H1 (cell line): ENCODE measurements at regions not wholly inside any gene's neighbourhood (a gene's known extent, or its start where the extent isn't known, plus 50 kb on each side); places are given as distances from the start of the nearest gene placed in this dataset.

Experiments
- CTCF ChIA-PET: fragments of 300-600 bp; sonication (Branson Sonifier 250); formaldehyde crosslinking; loops from one replicate; lab custom pipeline; 2021; ENCODE audit not compliant: partially characterized antibody; lab: Charles Lee
- POLR2A ChIA-PET: fragments of 300-600 bp; sonication (Branson Sonifier 250); formaldehyde crosslinking; loops from one replicate; lab custom pipeline; 2021; ENCODE audit warnings: inconsistent platforms; ENCODE audit not compliant: partially characterized antibody; lab: Charles Lee
- DNase-seq, 2 experiments: peaks; one replicate each; pipeline versions ENCODE4 v3.0.0 to v3.0.0-alpha.2; 2010 to 2022; ENCODE audit warnings: low spot score in 2 of 2, low read depth in 1 of 2, mixed read lengths in 1 of 2
- FAIRE-seq: peaks from 2 replicates; lab custom pipeline; 2011; peaks lifted over from hg19 to GRCh38; lab: Jason Lieb, UNC
- H2AFZ ChIP-seq: 2 replicates; pipeline ENCODE4 v1.8.1; 2012; ENCODE audit warnings: low read length, inconsistent platforms
- H2AK5ac ChIP-seq: 2 replicates; pipeline ENCODE4 v1.6.1; 2013; ENCODE audit warnings: low read depth, low read length
- H2BK120ac ChIP-seq: replicated peaks from 2 replicates; pipeline ENCODE3; 2013; ENCODE audit warnings: low read depth, low read length, inconsistent platforms
- H2BK12ac ChIP-seq: 2 replicates; pipeline ENCODE4 v1.6.1; 2013; ENCODE audit warnings: low read depth, low read length
- H2BK15ac ChIP-seq: 2 replicates; pipeline ENCODE4 v1.6.1; 2013; ENCODE audit warnings: low read length
- H2BK20ac ChIP-seq: 2 replicates; pipeline ENCODE4 v1.6.1; 2013; ENCODE audit warnings: low read length
- H2BK5ac ChIP-seq: 2 replicates; pipeline ENCODE4 v1.6.1; 2013; ENCODE audit warnings: low read depth, low read length
- H3K14ac ChIP-seq: 2 replicates; pipeline ENCODE4 v1.6.1; 2013; ENCODE audit warnings: inconsistent platforms; ENCODE audit not compliant: insufficient read length
- H3K18ac ChIP-seq: 2 replicates; pipeline ENCODE4 v1.6.1; 2013; ENCODE audit warnings: low read length; ENCODE audit errors: extremely low read depth
- H3K23ac ChIP-seq: 2 replicates; pipeline ENCODE4 v1.6.1; 2013; ENCODE audit warnings: inconsistent platforms; ENCODE audit not compliant: insufficient read length
- H3K23me2 ChIP-seq: 2 replicates; pipeline ENCODE4 v1.6.1; 2013; ENCODE audit warnings: low read depth, low read length
- H3K27ac ChIP-seq: 2 replicates; pipeline ENCODE4 v1.6.1; 2011; ENCODE audit warnings: low read depth, low read length, inconsistent platforms
- H3K27me3 ChIP-seq, 4 experiments: replicated peaks in 1 of 4; 1 replicate in 1 of 4; 2 replicates in 3 of 4; pipeline versions ENCODE4 v1.6.1 to v1.8.1; 2011 to 2013; ENCODE audit warnings: low read length in 3 of 4, mild to moderate bottlenecking in 3 of 4, inconsistent platforms in 2 of 4, mixed read lengths in 2 of 4, moderate library complexity in 1 of 4; ENCODE audit not compliant: control insufficient read depth in 3 of 4, insufficient read depth in 3 of 4; ENCODE audit errors: extremely low read depth in 1 of 4
- H3K36me3 ChIP-seq, 4 experiments: 2 replicates each; pipeline versions ENCODE4 v1.6.1 to v1.8.1; 2011 to 2013; ENCODE audit warnings: mild to moderate bottlenecking in 4 of 4, low read length in 3 of 4, moderate library complexity in 2 of 4, control low read depth in 1 of 4, inconsistent platforms in 1 of 4; ENCODE audit not compliant: insufficient read depth in 4 of 4, control insufficient read depth in 2 of 4
- H3K4ac ChIP-seq: replicated peaks from 2 replicates; pipeline ENCODE3; 2013; ENCODE audit warnings: low read length, low read depth, mixed read lengths, inconsistent platforms; ENCODE audit not compliant: insufficient read length
- H3K4me1 ChIP-seq, 4 experiments: replicated peaks in 1 of 4; 1 replicate in 1 of 4; 2 replicates in 3 of 4; pipeline versions ENCODE4 v1.6.1 to v1.8.1; 2011 to 2013; ENCODE audit warnings: low read length in 3 of 4, inconsistent platforms in 2 of 4, mixed read lengths in 1 of 4; ENCODE audit not compliant: insufficient read depth in 4 of 4, control insufficient read depth in 3 of 4
- H3K4me2 ChIP-seq, 2 experiments: 2 replicates each; pipeline versions ENCODE4 v1.6.1 to v1.8.1; 2011 to 2013; ENCODE audit warnings: low read depth in 2 of 2, low read length in 2 of 2, control low read depth in 1 of 2, inconsistent platforms in 1 of 2, mild to moderate bottlenecking in 1 of 2; ENCODE audit not compliant: insufficient read depth in 1 of 2
- H3K4me3 ChIP-seq, 4 experiments: fragments of 200-600, 300-600 bp in 1 of 4; sonication (generic), shearing (Covaris generic), sonication (Bioruptor Twin) in 1 of 4; 2 replicates each; pipeline versions ENCODE4 v1.5.1 to v1.8.1; 2011 to 2016; ENCODE audit warnings: low read length in 4 of 4, low read depth in 3 of 4, control low read depth in 2 of 4, inconsistent platforms in 2 of 4, mild to moderate bottlenecking in 2 of 4, mixed read lengths in 1 of 4, moderate library complexity in 1 of 4; ENCODE audit not compliant: insufficient read depth in 2 of 4; ENCODE audit errors: extremely low read depth in 1 of 4
- H3K56ac ChIP-seq: replicated peaks from 2 replicates; pipeline ENCODE3; 2013; ENCODE audit warnings: low read depth, mild to moderate bottlenecking, mixed read lengths, low read length, inconsistent platforms; ENCODE audit not compliant: insufficient read length
- H3K79me1 ChIP-seq: 2 replicates; pipeline ENCODE4 v1.6.1; 2013; ENCODE audit warnings: low read depth, low read length, control low read depth
- H3K79me2 ChIP-seq, 2 experiments: 2 replicates each; pipeline versions ENCODE4 v1.6.1 to v1.8.1; 2012 to 2013; ENCODE audit warnings: low read length in 2 of 2, mild to moderate bottlenecking in 2 of 2, inconsistent platforms in 1 of 2; ENCODE audit not compliant: insufficient read depth in 2 of 2, control insufficient read depth in 1 of 2
- H3K9ac ChIP-seq, 4 experiments: replicated peaks in 1 of 4; 1 replicate in 1 of 4; 2 replicates in 3 of 4; pipeline versions ENCODE4 v1.6.1 to v1.8.1; 2011 to 2013; ENCODE audit warnings: low read depth in 3 of 4, low read length in 3 of 4, control low read depth in 2 of 4, mild to moderate bottlenecking in 2 of 4, moderate library complexity in 2 of 4, inconsistent platforms in 1 of 4; ENCODE audit errors: extremely low read depth in 1 of 4
- H3K9me3 ChIP-seq, 2 experiments: 2 replicates each; pipeline versions ENCODE4 v1.6.1 to v1.8.1; 2012 to 2013; ENCODE audit warnings: mild to moderate bottlenecking in 2 of 2, moderate library complexity in 2 of 2, control low read depth in 1 of 2, inconsistent platforms in 1 of 2, low read depth in 1 of 2, low read length in 1 of 2, mixed read lengths in 1 of 2; ENCODE audit not compliant: insufficient read depth in 2 of 2
- H4K20me1 ChIP-seq, 2 experiments: replicated peaks in 1 of 2; 2 replicates each; pipeline versions ENCODE3 to v1.8.1; 2011 to 2013; ENCODE audit warnings: inconsistent platforms in 2 of 2, low read length in 2 of 2, mild to moderate bottlenecking in 1 of 2; ENCODE audit not compliant: insufficient read depth in 2 of 2, control insufficient read depth in 1 of 2
- H4K5ac ChIP-seq: 2 replicates; pipeline ENCODE4 v1.6.1; 2013; ENCODE audit warnings: low read length, low read depth, mixed read lengths, inconsistent platforms; ENCODE audit not compliant: insufficient read length
- H4K8ac ChIP-seq: 2 replicates; pipeline ENCODE4 v1.8.0; 2013; ENCODE audit warnings: mild to moderate bottlenecking, moderate library complexity, low read length, inconsistent platforms; ENCODE audit not compliant: insufficient read depth; ENCODE audit errors: extremely low read depth
- H4K91ac ChIP-seq: replicated peaks from 2 replicates; pipeline ENCODE3; 2013; ENCODE audit warnings: low read length, mixed read lengths, inconsistent platforms; ENCODE audit not compliant: insufficient read length
- ATF3 ChIP-seq: IDR thresholded peaks from 2 replicates; pipeline ENCODE4 v1.6.1; 2011; ENCODE audit warnings: low read depth, mild to moderate bottlenecking, low read length; ENCODE audit not compliant: insufficient read depth
- CTBP2 ChIP-seq: IDR thresholded peaks from 2 replicates; pipeline ENCODE4 v1.7.0; 2011; ENCODE audit warnings: borderline replicate concordance, mild to moderate bottlenecking, moderate library complexity, mixed read lengths, low read length; ENCODE audit not compliant: insufficient read depth, insufficient read length
- EGR1 ChIP-seq: IDR thresholded peaks from 2 replicates; pipeline ENCODE4 v1.6.1; 2011; ENCODE audit warnings: low read depth, low read length, borderline replicate concordance
- EZH2 ChIP-seq: fragments of 200-600 bp; sonication (generic); IDR thresholded peaks from 2 replicates; pipeline ENCODE4 v1.7.1; 2012; ENCODE audit warnings: low read depth, mild to moderate bottlenecking, moderate library complexity, low read length, inconsistent platforms; ENCODE audit not compliant: severe bottlenecking
- GABPA ChIP-seq: IDR thresholded peaks from 2 replicates; pipeline ENCODE4 v1.6.1; 2011; ENCODE audit warnings: mild to moderate bottlenecking, low read length, moderate library complexity, borderline replicate concordance; ENCODE audit not compliant: insufficient read depth
- JUND ChIP-seq: IDR thresholded peaks from 2 replicates; pipeline ENCODE4 v1.6.1; 2011; ENCODE audit warnings: mild to moderate bottlenecking, improper control_type of control experiment, low read length
- MAFK ChIP-seq: IDR thresholded peaks from 2 replicates; pipeline ENCODE4 v1.6.1; 2012; ENCODE audit warnings: low read depth, mild to moderate bottlenecking, improper control_type of control experiment, low read length
- NANOG ChIP-seq: IDR thresholded peaks from 2 replicates; pipeline ENCODE4 v1.6.1; 2011; ENCODE audit warnings: low read length, low read depth, mild to moderate bottlenecking, inconsistent platforms; ENCODE audit not compliant: insufficient read depth, poor library complexity, severe bottlenecking
- RAD21 ChIP-seq, 2 experiments: IDR thresholded peaks in 1 of 2; conservative IDR thresholded peaks in 1 of 2; 2 replicates each; pipeline ENCODE4 v1.6.1; 2011; ENCODE audit warnings: low read depth in 2 of 2, low read length in 2 of 2, improper control_type of control experiment in 1 of 2, inconsistent platforms in 1 of 2, mild to moderate bottlenecking in 1 of 2, moderate library complexity in 1 of 2
- SIN3A ChIP-seq, 2 experiments: IDR thresholded peaks in 1 of 2; conservative IDR thresholded peaks in 1 of 2; 2 replicates each; pipeline ENCODE4 v1.6.1; 2011 to 2012; ENCODE audit warnings: low read length in 2 of 2, improper control_type of control experiment in 1 of 2, low read depth in 1 of 2, mild to moderate bottlenecking in 1 of 2
- SIRT6 ChIP-seq: IDR thresholded peaks from one replicate; pipeline ENCODE4 v1.7.1; 2012; ENCODE audit warnings: low read length, inconsistent platforms
- SP2 ChIP-seq: IDR thresholded peaks from 2 replicates; pipeline ENCODE4 v1.6.1; 2012; ENCODE audit warnings: mild to moderate bottlenecking, low read length, inconsistent platforms
- TAF7 ChIP-seq: optimal IDR thresholded peaks from 2 replicates; pipeline ENCODE3; 2011; ENCODE audit warnings: low read depth, mild to moderate bottlenecking, inconsistent platforms, low read length, moderate library complexity, borderline replicate concordance
- TBP ChIP-seq: IDR thresholded peaks from 2 replicates; pipeline ENCODE4 v1.6.1; 2011; ENCODE audit warnings: low read depth, low read length, improper control_type of control experiment
- WGBS, 2 experiments: shearing (Covaris generic) in 1 of 2; methylation state at CpG; one replicate each; pipeline versions ENCODE4 v1.1.6 to v1.1.7; 2013 to 2015; ENCODE audit warnings: low lambda C conversion rate in 2 of 2, mixed read lengths in 2 of 2, inconsistent platforms in 1 of 2, low coverage in 1 of 2, missing lambda C conversion rate in 1 of 2; ENCODE audit not compliant: insufficient replicate concordance in 2 of 2, insufficient coverage in 1 of 2, insufficient read length in 1 of 2; ENCODE audit errors: extremely low coverage in 1 of 2, missing lambda C conversion rate in 1 of 2; 5-methylcytosine and 5-hydroxymethylcytosine counted together

- no peaks in the 10 kb centered on the region for H3K9me3 ChIP-seq
- no peak overlapping the region for H3K4ac ChIP-seq
- no peak overlapping the region for H3K27ac ChIP-seq
- no peaks in the 10 kb centered on the region for H4K20me1 ChIP-seq
- H2AK5ac ChIP-seq, result no peak overlapping the region
- ChIA-PET POLR2A (no interaction called here), CTCF (no interaction called here)
- H4K91ac ChIP-seq, result no peak overlapping the region
- H4K8ac ChIP-seq, result no peak overlapping the region
- no peak overlapping the region for H2BK12ac ChIP-seq
- H2AFZ ChIP-seq, result no peak overlapping the region
- no peaks in the 10 kb centered on the region for H3K27me3 ChIP-seq
- H2BK5ac ChIP-seq, result no peak overlapping the region
- no peaks in the 10 kb centered on the region for H3K23me2 ChIP-seq
- DNase-seq, result no peak
- no peak for FAIRE-seq
- no peaks in the 10 kb centered on the region for H3K79me1 ChIP-seq
- no peak overlapping the region for H2BK15ac ChIP-seq
- no peak overlapping the region for H3K4me2 ChIP-seq
- no peak overlapping the region for H3K9ac ChIP-seq
- H3K23ac ChIP-seq, result no peak overlapping the region
- no peak overlapping the region for H3K56ac ChIP-seq
- no peaks in the 10 kb centered on the region for H3K36me3 ChIP-seq
- no peak overlapping the region for H3K18ac ChIP-seq
- no peak overlapping the region for H3K14ac ChIP-seq
- H4K5ac ChIP-seq, result no peak overlapping the region
- H3K79me2 ChIP-seq, result no peaks in the 10 kb centered on the region
- H3K4me1 ChIP-seq, result no peaks in the 10 kb centered on the region
- H2BK120ac ChIP-seq, result no peak overlapping the region
- no peak overlapping the region for H2BK20ac ChIP-seq
- H3K4me3 ChIP-seq, result no peak overlapping the region
- 89% methylated on average over 4 of the region's 4 CpGs; no CpG with 5 or more reads in 1 of the 2 experiments for WGBS, 2 experiments
- TF ChIP-seq JUND (no peak), EZH2 (no peak), TBP (no peak), TAF7 (no peak), MAFK (no peak), SIN3A (conservative IDR thresholded peaks at IDR 0.05 in 1 of 2, IDR thresholded peaks at IDR 0.05 in 1 of 2; ENCODE audit: low read depth in 1 of 2, low read length in 2 of 2) (no peak), NANOG (no peak), GABPA (no peak), EGR1 (no peak), ATF3 (no peak), SP2 (no peak), CTBP2 (no peak), RAD21 (IDR thresholded peaks at IDR 0.05 in 1 of 2, conservative IDR thresholded peaks at IDR 0.05 in 1 of 2; ENCODE audit: low read depth in 2 of 2, low read length in 2 of 2) (no peak), SIRT6 (no peak)
Measured at GRCh38 chr18:73791081-73791480, 356.6 kb downstream of the FBXO15 start.
